ENCODE measurements at regions not wholly inside any gene's neighbourhood (a gene's known extent, or its start where the extent isn't known, plus 50 kb on each side); places are given as distances from the start of the nearest gene placed in this dataset.

DNA sequence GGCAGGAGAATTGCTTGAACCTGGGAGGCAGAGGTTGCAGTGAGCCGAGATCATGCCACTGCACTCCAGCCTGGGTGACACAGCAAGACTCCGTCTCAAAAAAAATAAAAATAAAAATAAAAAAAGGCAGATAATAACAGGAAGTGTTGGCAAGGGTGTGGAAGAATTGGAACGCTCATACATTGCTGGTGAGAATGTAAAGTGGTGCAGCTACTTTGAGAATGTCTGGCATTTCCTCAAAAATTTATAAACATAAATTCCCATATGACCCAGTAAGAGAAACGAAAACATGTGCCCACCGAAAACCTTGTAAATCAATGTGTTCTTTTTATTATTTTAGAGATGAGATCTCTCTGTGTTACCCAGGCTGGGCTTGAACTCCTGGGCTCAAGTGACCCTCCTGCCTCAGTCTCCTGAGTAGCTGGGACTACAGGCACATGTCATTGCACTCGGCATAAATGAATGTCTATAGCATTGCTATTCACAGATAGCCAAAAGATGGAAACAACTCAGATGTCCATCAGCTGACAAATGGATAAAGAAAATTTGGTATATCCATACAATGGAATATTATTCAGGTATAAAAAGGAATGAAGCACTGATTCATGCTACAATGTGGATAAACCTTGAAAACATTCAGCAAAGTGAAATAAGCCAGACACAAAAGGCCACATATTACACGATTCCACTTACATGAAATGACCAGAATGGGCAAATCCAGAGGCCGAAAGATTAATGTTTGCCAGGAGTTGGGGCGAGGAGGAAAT lies 63.7 kb upstream of the PLAC1 start:
- TF ChIP-seq POLR2AphosphoS5 (IDR thresholded peaks at IDR 0.05; ENCODE audit: low read depth, low read length) (no peak), SIN3A (IDR thresholded peaks at IDR 0.05; ENCODE audit: borderline replicate concordance, insufficient read depth, low read length) (no peak), TAF1 (IDR thresholded peaks at IDR 0.05; ENCODE audit: borderline replicate concordance, insufficient read depth, low read length) (no peak), FOXP2 (optimal IDR thresholded peaks at IDR 0.05; ENCODE audit: borderline replicate concordance, extremely low read depth, extremely low read length, insufficient read depth) (no peak)

Data from PFSK-1 (cell line).